ENCODE measurements at regions not wholly inside any gene's neighbourhood (a gene's known extent, or its start where the extent isn't known, plus 50 kb on each side); places are given as distances from the start of the nearest gene placed in this dataset.
"Not testable (repeated sequence)": the region's sequence is repeated elsewhere in the genome, so short reads cannot be mapped to it uniquely, and the experiment has no call there.

- no peak for DNase-seq
These were observed 228.6 kb downstream of the CCDC74A start for GRCh38 chr2:131756141-131756907.

- DNase-seq = not testable (repeated sequence)
These were observed 231.3 kb downstream of the CCDC74A start for GRCh38 chr2:131758941-131759340.

- DNase-seq = not testable (repeated sequence)
These were observed 247.4 kb downstream of the CCDC74A start for GRCh38 chr2:131774955-131775555.

GRCh38 chr2:131775903-131776506 is 248.3 kb downstream of the CCDC74A start:
- DNase-seq = not testable (repeated sequence)

GRCh38 chr2:131780446-131780845 is 252.8 kb downstream of the CCDC74A start:
- DNase-seq = not testable (repeated sequence)

- no peak for DNase-seq
These were observed 273.6 kb downstream of the CCDC74A start for GRCh38 chr2:131801210-131801744.

- not testable (repeated sequence) for DNase-seq
These were observed 274.2 kb downstream of the CCDC74A start for GRCh38 chr2:131801745-131802350.

- DNase-seq = not testable (repeated sequence)
These were observed 274.7 kb downstream of the CCDC74A start for GRCh38 chr2:131802351-131802836.

GRCh38 chr2:131803237-131803636 is 275.5 kb downstream of the CCDC74A start:
- DNase-seq = not testable (repeated sequence)

GRCh38 chr2:131812605-131813004 is 284.9 kb downstream of the CCDC74A start:
- DNase-seq = not testable (repeated sequence)

- DNase-seq = not testable (repeated sequence)
These were observed 285.7 kb downstream of the CCDC74A start for GRCh38 chr2:131813378-131813777.

GRCh38 chr2:131818267-131818973 is 290.7 kb downstream of the CCDC74A start:
- DNase-seq = not testable (repeated sequence)

- DNase-seq = not testable (repeated sequence)
These were observed 294.6 kb downstream of the CCDC74A start for GRCh38 chr2:131822237-131822721.

GRCh38 chr2:131823058-131823457 is 295.4 kb downstream of the CCDC74A start:
- DNase-seq = not testable (repeated sequence)

GRCh38 chr2:131824986-131825385 is 297.3 kb downstream of the CCDC74A start:
- not testable (repeated sequence) for DNase-seq

GRCh38 chr2:131827481-131828163 is 299.9 kb downstream of the CCDC74A start:
- DNase-seq = no peak

- DNase-seq = no peak
These were observed 300.5 kb downstream of the CCDC74A start for GRCh38 chr2:131828164-131828561.

- not testable (repeated sequence) for DNase-seq
These were observed 301.2 kb downstream of the CCDC74A start for GRCh38 chr2:131828633-131829455.

- DNase-seq = not testable (repeated sequence)
These were observed 302.0 kb downstream of the CCDC74A start for GRCh38 chr2:131829456-131830241.

Measured in HCEC 1CT (cell line).